A673 (cell line): ENCODE measurements at regions not wholly inside any gene's neighbourhood (a gene's known extent, or its start where the extent isn't known, plus 50 kb on each side); places are given as distances from the start of the nearest gene placed in this dataset.

Source experiments
- CTCF ChIP-seq: fragments of 300-800, 200-600 bp; sonication (generic); conservative IDR thresholded peaks from 2 replicates; pipeline ENCODE4 v1.5.1; 2017; ENCODE audit warnings: low read depth, mild to moderate bottlenecking, antibody characterized with exemption, low read length, moderate library complexity, mixed read lengths
- EZH2 ChIP-seq: fragments of 200-600 bp; sonication (generic); IDR thresholded peaks from 2 replicates; pipeline ENCODE4 v1.6.1; 2017; ENCODE audit warnings: borderline replicate concordance, low read depth, mild to moderate bottlenecking, mixed read lengths, antibody characterized with exemption, low read length; ENCODE audit not compliant: poor library complexity, severe bottlenecking

- TF ChIP-seq CTCF: no peak
- TF ChIP-seq EZH2: no peak
Observed at GRCh38 chr17:22671110-22671509, 978.8 kb downstream of the KCNJ18 start.
